SK-N-SH treated with all-trans-retinoic acid at 6 μM for 48 hours (cell line): ENCODE measurements at regions not wholly inside any gene's neighbourhood (a gene's known extent, or its start where the extent isn't known, plus 50 kb on each side); places are given as distances from the start of the nearest gene placed in this dataset.

Experiments
- ATAC-seq: fragments of 200-7000 bp; cut with Tn5 transposase; 3 replicates; pipeline ENCODE4 v1.9.1; 2020; ENCODE audit warnings: mild to moderate bottlenecking, moderate library complexity
- ARNTL ChIP-seq: fragments of 450-650 bp; formaldehyde crosslinking; IDR thresholded peaks from 2 replicates; pipeline ENCODE4 v1.5.0; 2020; ENCODE audit warnings: low read depth, mild to moderate bottlenecking, moderate library complexity, borderline replicate concordance
- BACH2 ChIP-seq: fragments of 250-450 bp; sonication (Bioruptor Pico); IDR thresholded peaks from 2 replicates; pipeline ENCODE4 v1.9.0; 2021; ENCODE audit warnings: mild to moderate bottlenecking, borderline replicate concordance
- CREB5 ChIP-seq: fragments of 250-450 bp; sonication (Bioruptor Pico); IDR thresholded peaks from 2 replicates; pipeline ENCODE4 v1.5.1; 2020; ENCODE audit warnings: low read depth, mild to moderate bottlenecking, moderate library complexity
- CSDC2 ChIP-seq: fragments of 250-450 bp; sonication (Bioruptor Pico); IDR thresholded peaks from 2 replicates; pipeline ENCODE4 v1.5.0; 2020; ENCODE audit warnings: mild to moderate bottlenecking, moderate library complexity
- CSRNP3 ChIP-seq: fragments of 250-450 bp; sonication (Bioruptor Pico); IDR thresholded peaks from 2 replicates; pipeline ENCODE4 v1.5.1; 2021; ENCODE audit warnings: mild to moderate bottlenecking, moderate library complexity
- ESRRG ChIP-seq: fragments of 250-450 bp; sonication (Bioruptor Pico); IDR thresholded peaks from 2 replicates; pipeline ENCODE4 v1.6.1; 2021; ENCODE audit warnings: mild to moderate bottlenecking
- ISL1 ChIP-seq: fragments of 250-450 bp; sonication (Bioruptor Pico); IDR thresholded peaks from 2 replicates; pipeline ENCODE4 v2.1.2; 2022; ENCODE audit warnings: mild to moderate bottlenecking, moderate library complexity
- OSR1 ChIP-seq: fragments of 250-450 bp; sonication (Bioruptor Pico); IDR thresholded peaks from 2 replicates; pipeline ENCODE4 v1.8.0; 2022; ENCODE audit warnings: moderate library complexity, mild to moderate bottlenecking, inconsistent platforms
- PATZ1 ChIP-seq: fragments of 250-450 bp; sonication (Bioruptor Pico); IDR thresholded peaks from 2 replicates; pipeline ENCODE4 v1.8.0; 2020; ENCODE audit warnings: mild to moderate bottlenecking, moderate library complexity, borderline replicate concordance
- POU6F1 ChIP-seq: fragments of 250-450 bp; sonication (Bioruptor Pico); IDR thresholded peaks from 2 replicates; pipeline ENCODE4 v1.8.0; 2021; ENCODE audit warnings: low read depth, mild to moderate bottlenecking, moderate library complexity, borderline replicate concordance
- PPARA ChIP-seq: fragments of 250-450 bp; sonication (Bioruptor Pico); IDR thresholded peaks from 2 replicates; pipeline ENCODE4 v1.5.0; 2020; ENCODE audit warnings: mild to moderate bottlenecking, borderline replicate concordance
- RARB ChIP-seq: fragments of 250-450 bp; sonication (Bioruptor Pico); IDR thresholded peaks from 2 replicates; pipeline ENCODE4 v1.8.0; 2021; ENCODE audit warnings: mild to moderate bottlenecking, moderate library complexity
- SNAI2 ChIP-seq: fragments of 250-450 bp; sonication (Bioruptor Pico); IDR thresholded peaks from 2 replicates; pipeline ENCODE4 v1.5.0; 2020; ENCODE audit warnings: mild to moderate bottlenecking, moderate library complexity
- TCF4 ChIP-seq: fragments of 250-450 bp; sonication (Bioruptor Pico); IDR thresholded peaks from 2 replicates; pipeline ENCODE4 v1.8.0; 2021; ENCODE audit warnings: mild to moderate bottlenecking, moderate library complexity, borderline replicate concordance
- TOX ChIP-seq: fragments of 250-450 bp; sonication (Bioruptor Pico); IDR thresholded peaks from 2 replicates; pipeline ENCODE4 v1.8.0; 2021; ENCODE audit warnings: mild to moderate bottlenecking, moderate library complexity, borderline replicate concordance
- TSHZ2 ChIP-seq: fragments of 250-450 bp; sonication (Bioruptor Pico); IDR thresholded peaks from 2 replicates; pipeline ENCODE4 v1.5.0; 2020; ENCODE audit warnings: mild to moderate bottlenecking, moderate library complexity
- ZC3H10 ChIP-seq: fragments of 250-450 bp; sonication (Bioruptor Pico); IDR thresholded peaks from 2 replicates; pipeline ENCODE4 v1.5.1; 2021; ENCODE audit warnings: mild to moderate bottlenecking, moderate library complexity
- ZFP3 ChIP-seq: fragments of 250-450 bp; sonication (Bioruptor Pico); IDR thresholded peaks from 2 replicates; pipeline ENCODE4 v1.5.0; 2020; ENCODE audit warnings: mild to moderate bottlenecking, moderate library complexity
- ZFP30 ChIP-seq: fragments of 450-650 bp; formaldehyde crosslinking; IDR thresholded peaks from 2 replicates; pipeline ENCODE4 v1.5.0; 2022; ENCODE audit warnings: mild to moderate bottlenecking, moderate library complexity
- ZNF565 ChIP-seq: fragments of 450-650 bp; formaldehyde crosslinking; conservative IDR thresholded peaks from 2 replicates; pipeline ENCODE4 v1.5.0; 2020; ENCODE audit warnings: low read depth, mild to moderate bottlenecking, moderate library complexity
- ZNF70 ChIP-seq: fragments of 450-650 bp; formaldehyde crosslinking; IDR thresholded peaks from 2 replicates; pipeline ENCODE4 v1.5.0; 2020; ENCODE audit warnings: mild to moderate bottlenecking, moderate library complexity
- ZNF8 ChIP-seq: fragments of 450-650 bp; formaldehyde crosslinking; IDR thresholded peaks from 2 replicates; pipeline ENCODE4 v1.5.0; 2020; ENCODE audit warnings: mild to moderate bottlenecking, moderate library complexity

GRCh38 chr11:112388496-112388895 lies 127.8 kb upstream of the PLET1 start:
- TF ChIP-seq SNAI2 (CRISPR knock-in tag), result no peak
- no peak for TF ChIP-seq ZNF8 (CRISPR knock-in tag)
- TF ChIP-seq CREB5 (CRISPR knock-in tag), result no peak

GRCh38 chr11:112391086-112391485 lies 130.4 kb upstream of the PLET1 start:
- no peak for TF ChIP-seq ZNF565
- no peak for TF ChIP-seq ZC3H10 (CRISPR knock-in tag)
- no peak for TF ChIP-seq ISL1
- TF ChIP-seq SNAI2 (CRISPR knock-in tag), result no peak
- no peak for TF ChIP-seq OSR1 (CRISPR knock-in tag)
- no peak for TF ChIP-seq TCF4 (CRISPR knock-in tag)
- TF ChIP-seq ZNF8 (CRISPR knock-in tag), result no peak
- TF ChIP-seq TOX (CRISPR knock-in tag), result no peak
- TF ChIP-seq PPARA, result no peak
- TF ChIP-seq CREB5 (CRISPR knock-in tag), result no peak
- no peak for TF ChIP-seq BACH2
- TF ChIP-seq POU6F1 (CRISPR knock-in tag), result no peak
- no peak for TF ChIP-seq ZFP3
- TF ChIP-seq ESRRG (CRISPR knock-in tag), result no peak
- no peak for TF ChIP-seq CSDC2 (CRISPR knock-in tag)
- TF ChIP-seq ZFP30, result no peak
- TF ChIP-seq TSHZ2, result no peak
- TF ChIP-seq ZNF70 (CRISPR knock-in tag), result no peak
- no peak for TF ChIP-seq ARNTL (CRISPR knock-in tag)
- ATAC-seq, result no peak

More at GRCh38 chr11:112388496-112388895, 127.8 kb upstream of the PLET1 start:
- ATAC-seq, result no peak

- no peak for ATAC-seq
- TF ChIP-seq ISL1, result no peak
- TF ChIP-seq ZFP3, result no peak
- TF ChIP-seq OSR1 (CRISPR knock-in tag), result no peak
- TF ChIP-seq, all 23 proteins: peak for 0
These were observed 132.2 kb upstream of the PLET1 start for GRCh38 chr11:112392904-112393303.

GRCh38 chr11:112394304-112394703 lies 133.6 kb upstream of the PLET1 start:
- no peak for ATAC-seq
- no peak for TF ChIP-seq ZNF70 (CRISPR knock-in tag)
- TF ChIP-seq CSRNP3 (CRISPR knock-in tag), result no peak
- TF ChIP-seq BACH2, result no peak
- TF ChIP-seq ZNF8 (CRISPR knock-in tag), result no peak
- no peak for TF ChIP-seq ARNTL (CRISPR knock-in tag)
- TF ChIP-seq CREB5 (CRISPR knock-in tag), result no peak
- no peak for TF ChIP-seq TSHZ2
- TF ChIP-seq RARB (CRISPR knock-in tag), result no peak
- no peak for TF ChIP-seq ZFP30
- no peak for TF ChIP-seq TCF4 (CRISPR knock-in tag)
- TF ChIP-seq PATZ1 (CRISPR knock-in tag), result no peak
- no peak for TF ChIP-seq ISL1
